Activated CD8-positive, alpha-beta T cell treated with anti-CD3 and anti-CD28 coated beads for 36 hours (primary cell): ENCODE measurements at regions not wholly inside any gene's neighbourhood (a gene's known extent, or its start where the extent isn't known, plus 50 kb on each side); places are given as distances from the start of the nearest gene placed in this dataset.

ENCODE experiments used
- ATAC-seq: fragments of 200-7000 bp; cut with Tn5 transposase; one replicate; pipeline ENCODE4 v1.10.0; 2021; ENCODE audit warnings: mild to moderate bottlenecking, moderate library complexity
- CTCF ChIA-PET: fragments of 350-600 bp; sonication (Branson Sonifier 250); formaldehyde crosslinking; loops from one replicate; lab custom pipeline; 2021; ENCODE audit warnings: antibody characterized with exemption; lab: Charles Lee
- POLR2A ChIA-PET: fragments of 350-600 bp; sonication (Branson Sonifier 250); formaldehyde crosslinking; loops from one replicate; lab custom pipeline; 2021; ENCODE audit warnings: antibody characterized with exemption; lab: Charles Lee
- DNase-seq: peaks from one replicate; pipeline ENCODE4 v3.0.0-alpha.2; 2020
- H3K27ac Mint-ChIP-seq: one replicate; pipeline ENCODE4 v1.8.0; 2021; ENCODE audit warnings: mild to moderate bottlenecking, mixed read lengths
- H3K27me3 Mint-ChIP-seq: one replicate; pipeline ENCODE4 v1.8.0; 2021; ENCODE audit warnings: mixed read lengths
- H3K36me3 Mint-ChIP-seq: one replicate; pipeline ENCODE4 v1.8.0; 2021; ENCODE audit warnings: low read depth, mixed read lengths
- H3K4me1 Mint-ChIP-seq: one replicate; pipeline ENCODE4 v1.8.0; 2021; ENCODE audit warnings: low read depth, mixed read lengths
- H3K4me3 Mint-ChIP-seq: one replicate; pipeline ENCODE4 v1.8.0; 2021; ENCODE audit warnings: mild to moderate bottlenecking, moderate library complexity, mixed read lengths
- H3K9me3 Mint-ChIP-seq: one replicate; pipeline ENCODE4 v1.8.0; 2021; ENCODE audit warnings: mixed read lengths
- intact Hi-C: fragments of 100-400 bp; cut with micrococcal nuclease; formaldehyde crosslinking; loops from one replicate; pipeline ENCODE4 v1.10.0; 2022
- TF ChIP-seq, protein P1 (sequence below): fragments of 200-600 bp; IDR thresholded peaks from one replicate; pipeline ENCODE4 v1.8.0; 2022; ENCODE audit warnings: antibody characterized with exemption, mild to moderate bottlenecking

DNA sequence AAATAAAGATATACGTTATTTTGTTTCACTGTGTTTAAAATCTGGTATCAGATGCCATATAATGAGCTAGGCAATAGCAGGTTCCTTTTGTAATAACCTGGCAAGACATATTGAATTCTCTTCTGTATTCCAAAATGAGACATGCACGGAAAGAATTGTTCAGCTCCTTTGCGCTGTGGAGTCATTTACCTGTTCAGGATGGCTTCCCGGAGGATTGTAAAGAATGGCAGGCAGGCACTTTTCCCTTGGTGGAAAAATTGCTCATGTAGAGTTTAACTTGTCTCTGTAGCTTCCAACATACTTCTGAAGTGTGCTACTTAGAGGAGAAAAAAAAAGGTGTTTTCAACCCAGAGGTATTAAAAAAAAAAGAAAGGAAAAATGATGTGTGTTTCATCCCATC lies 805.2 kb downstream of the GALC start:
- TF ChIP-seq, protein P1, sequence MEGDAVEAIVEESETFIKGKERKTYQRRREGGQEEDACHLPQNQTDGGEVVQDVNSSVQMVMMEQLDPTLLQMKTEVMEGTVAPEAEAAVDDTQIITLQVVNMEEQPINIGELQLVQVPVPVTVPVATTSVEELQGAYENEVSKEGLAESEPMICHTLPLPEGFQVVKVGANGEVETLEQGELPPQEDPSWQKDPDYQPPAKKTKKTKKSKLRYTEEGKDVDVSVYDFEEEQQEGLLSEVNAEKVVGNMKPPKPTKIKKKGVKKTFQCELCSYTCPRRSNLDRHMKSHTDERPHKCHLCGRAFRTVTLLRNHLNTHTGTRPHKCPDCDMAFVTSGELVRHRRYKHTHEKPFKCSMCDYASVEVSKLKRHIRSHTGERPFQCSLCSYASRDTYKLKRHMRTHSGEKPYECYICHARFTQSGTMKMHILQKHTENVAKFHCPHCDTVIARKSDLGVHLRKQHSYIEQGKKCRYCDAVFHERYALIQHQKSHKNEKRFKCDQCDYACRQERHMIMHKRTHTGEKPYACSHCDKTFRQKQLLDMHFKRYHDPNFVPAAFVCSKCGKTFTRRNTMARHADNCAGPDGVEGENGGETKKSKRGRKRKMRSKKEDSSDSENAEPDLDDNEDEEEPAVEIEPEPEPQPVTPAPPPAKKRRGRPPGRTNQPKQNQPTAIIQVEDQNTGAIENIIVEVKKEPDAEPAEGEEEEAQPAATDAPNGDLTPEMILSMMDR: no peak

DNA sequence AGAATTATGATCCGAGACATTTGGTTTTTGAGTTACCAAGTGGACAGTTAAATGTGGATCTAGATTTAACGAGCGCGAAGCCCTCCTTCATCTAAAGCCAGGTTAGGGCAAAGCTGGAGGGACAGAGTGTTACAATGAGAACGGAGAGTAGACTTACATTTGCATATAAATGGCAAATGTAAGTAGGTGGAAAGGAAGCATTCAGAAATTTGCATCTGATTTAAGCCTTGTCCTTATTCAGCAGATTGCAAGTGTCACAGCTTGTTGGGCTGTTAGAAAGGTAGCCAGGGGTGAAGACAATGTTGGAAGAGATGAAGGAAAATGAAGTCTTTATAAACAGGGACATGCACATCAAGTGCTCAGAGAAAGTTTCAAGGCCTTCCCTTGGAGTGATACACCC lies 806.2 kb downstream of the GALC start:
- Mint-ChIP-seq H3K27ac (no peak overlapping the region), H3K4me3 (no peak overlapping the region), H3K9me3 (peaks cover 5% of the 10 kb centered on the region), H3K4me1 (no peaks in the 10 kb centered on the region), H3K36me3 (no peaks in the 10 kb centered on the region), H3K27me3 (no peaks in the 10 kb centered on the region)
- POLR2A ChIA-PET: no interaction called here
- CTCF ChIA-PET: no interaction called here
- TF ChIP-seq, protein P1: no peak
- ATAC-seq (no peak), DNase-seq (no peak)
- intact Hi-C loops: no loop called here

More for the DNA sequence above, 805.2 kb downstream of the GALC start:
- Mint-ChIP-seq H3K27me3 (no peaks in the 10 kb centered on the region), H3K4me3 (no peak overlapping the region), H3K9me3 (peaks cover 5% of the 10 kb centered on the region), H3K27ac (no peak overlapping the region), H3K4me1 (no peaks in the 10 kb centered on the region), H3K36me3 (no peaks in the 10 kb centered on the region)
- ChIA-PET CTCF (no interaction called here), POLR2A (no interaction called here)
- no peak for DNase-seq
- intact Hi-C loops: no loop called here
- ATAC-seq: no peak

DNA sequence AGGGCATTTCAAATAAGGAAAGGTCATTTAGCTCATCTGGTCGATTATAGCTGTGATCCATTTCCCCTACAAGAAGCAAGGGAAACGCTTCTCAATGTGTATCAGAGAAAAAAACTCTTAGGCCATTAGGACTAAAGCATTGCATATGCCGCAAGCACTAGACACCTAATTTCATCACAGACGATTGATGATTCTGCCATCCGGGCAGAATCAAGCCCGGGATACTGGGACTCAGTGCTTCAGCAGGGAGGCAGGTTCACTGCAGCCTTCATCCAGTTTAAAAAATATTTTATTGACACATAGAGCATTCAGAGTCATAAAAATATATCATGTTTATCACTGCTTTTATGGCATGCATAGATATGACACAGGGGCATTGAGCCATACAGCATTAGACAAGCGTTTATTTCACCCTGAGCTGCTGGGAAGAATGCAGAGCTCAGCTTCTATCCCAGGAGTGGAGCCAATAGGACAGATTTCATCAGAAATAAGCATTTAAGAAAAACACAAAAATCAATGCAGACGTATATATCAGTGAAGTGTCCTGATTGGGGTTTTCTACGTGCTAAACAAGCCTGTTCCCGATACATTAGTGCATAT lies 806.9 kb downstream of the GALC start:
- ChIA-PET POLR2A (no interaction called here), CTCF (no interaction called here)
- Mint-ChIP-seq H3K9me3 (peaks cover 5% of the 10 kb centered on the region), H3K36me3 (no peaks in the 10 kb centered on the region), H3K27me3 (no peaks in the 10 kb centered on the region), H3K4me1 (no peaks in the 10 kb centered on the region), H3K4me3 (no peak overlapping the region), H3K27ac (no peak overlapping the region)
- no peak for DNase-seq
- intact Hi-C loops: no loop called here
- no peak for ATAC-seq
- TF ChIP-seq, protein P1: no peak

DNA sequence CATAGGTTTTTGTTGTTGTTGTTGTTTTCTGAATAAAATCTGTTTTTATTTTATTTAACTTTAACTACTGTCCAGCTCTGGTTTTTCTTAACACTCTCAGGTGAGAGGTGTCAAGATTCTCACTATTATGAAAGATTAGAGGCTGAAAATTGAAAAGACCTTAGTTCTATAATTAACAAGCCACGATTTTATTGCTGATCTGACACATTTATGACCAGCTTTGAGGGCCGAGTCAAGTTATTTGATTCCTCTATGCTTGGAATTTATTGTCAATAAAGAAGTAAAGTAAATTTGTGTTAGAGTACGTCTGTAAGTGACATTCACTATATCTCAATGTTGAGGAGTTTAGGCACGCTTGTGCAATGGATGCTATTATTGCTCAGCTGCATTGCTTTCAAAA lies 808.8 kb downstream of the GALC start:
- peaks cover 1% of the 10 kb centered on the region for H3K9me3 Mint-ChIP-seq
- H3K4me3 Mint-ChIP-seq: no peak overlapping the region
- H3K27ac Mint-ChIP-seq: no peak overlapping the region
- no peaks in the 10 kb centered on the region for H3K36me3 Mint-ChIP-seq
- CTCF ChIA-PET: no interaction called here
- TF ChIP-seq, protein P1: no peak
- H3K27me3 Mint-ChIP-seq: no peaks in the 10 kb centered on the region
- H3K4me1 Mint-ChIP-seq: no peaks in the 10 kb centered on the region
- POLR2A ChIA-PET: no interaction called here
- intact Hi-C loops: no loop called here
- ATAC-seq (no peak), DNase-seq (no peak)

DNA sequence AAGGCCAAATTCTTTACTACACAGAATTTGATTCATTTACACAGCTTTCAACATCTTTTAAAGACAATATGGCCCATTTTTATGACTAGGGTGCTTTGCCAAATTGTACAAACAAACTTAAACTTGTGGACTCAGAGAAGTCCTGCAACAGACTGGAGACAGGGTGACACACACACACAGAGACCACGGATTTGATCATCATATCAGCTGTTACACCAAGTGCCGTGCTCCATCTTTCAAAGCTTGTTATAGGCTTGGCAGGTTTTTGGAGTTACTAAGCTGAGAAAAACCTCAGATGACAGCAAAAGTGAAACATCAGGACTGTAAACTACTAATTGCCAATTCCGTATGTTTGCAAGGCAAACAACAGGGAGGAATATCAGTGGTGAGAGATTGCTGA lies 811.7 kb downstream of the GALC start:
- Mint-ChIP-seq H3K4me1 (no peaks in the 10 kb centered on the region), H3K27ac (no peak overlapping the region), H3K4me3 (no peak overlapping the region), H3K9me3 (no peaks in the 10 kb centered on the region), H3K36me3 (no peaks in the 10 kb centered on the region), H3K27me3 (no peaks in the 10 kb centered on the region)
- TF ChIP-seq, protein P1: no peak
- ATAC-seq (no peak), DNase-seq (no peak)
- intact Hi-C loops: no loop called here
- ChIA-PET CTCF (no interaction called here), POLR2A (no interaction called here)
